ENCODE measurements at regions not wholly inside any gene's neighbourhood (a gene's known extent, or its start where the extent isn't known, plus 50 kb on each side); places are given as distances from the start of the nearest gene placed in this dataset.

GRCh38 chr2:123894167-123894566 lies 130.9 kb upstream of the CNTNAP5 start:
- H3K9ac ChIP-seq (ENCODE audit: low read length): no peak overlapping the region
- no peak overlapping the region for H2AFZ ChIP-seq (ENCODE audit: low read length)
- no peaks in the 10 kb centered on the region for H3F3A ChIP-seq (ENCODE audit: insufficient read depth, low read length)
- DNase-seq: no peak
- no peaks in the 10 kb centered on the region for H3K9me2 ChIP-seq (replicated peaks; ENCODE audit: insufficient read depth, low read length)
- H4K20me1 ChIP-seq (ENCODE audit: insufficient read depth, low read length): no peaks in the 10 kb centered on the region
- H3K9me3 ChIP-seq (replicated peaks; ENCODE audit: insufficient read depth, low read length): no peaks in the 10 kb centered on the region
- no peaks in the 10 kb centered on the region for H3K27me3 ChIP-seq (replicated peaks; ENCODE audit: insufficient read depth, low read length)
- H3K4me2 ChIP-seq (ENCODE audit: low read depth, low read length): no peak overlapping the region
- TF ChIP-seq EZH2phosphoT487 (IDR thresholded peaks at IDR 0.05; ENCODE audit: low read length) (no peak), CTCF (IDR thresholded peaks at IDR 0.05; ENCODE audit: low read length) (no peak), EZH2 (optimal IDR thresholded peaks at IDR 0.05; ENCODE audit: low read depth, low read length) (no peak)
- no peak overlapping the region for H3K27ac ChIP-seq (ENCODE audit: low read length)
- no peaks in the 10 kb centered on the region for H3K36me3 ChIP-seq (replicated peaks; ENCODE audit: insufficient read depth, low read length)
- no peaks in the 10 kb centered on the region for H3K79me2 ChIP-seq (ENCODE audit: low read length)
- no peaks in the 10 kb centered on the region for H3K4me1 ChIP-seq (ENCODE audit: low read length)
- no peak overlapping the region for H3K4me3 ChIP-seq (ENCODE audit: low read length)

- H4K20me1 ChIP-seq (ENCODE audit: insufficient read depth, low read length): no peaks in the 10 kb centered on the region
- no peaks in the 10 kb centered on the region for H3K4me1 ChIP-seq (ENCODE audit: low read length)
- H3K9me2 ChIP-seq (replicated peaks; ENCODE audit: insufficient read depth, low read length): no peaks in the 10 kb centered on the region
- DNase-seq: no peak
- no peak overlapping the region for H3K4me3 ChIP-seq (ENCODE audit: low read length)
- H3F3A ChIP-seq (ENCODE audit: insufficient read depth, low read length): no peaks in the 10 kb centered on the region
- no peaks in the 10 kb centered on the region for H3K27me3 ChIP-seq (replicated peaks; ENCODE audit: insufficient read depth, low read length)
- no peak overlapping the region for H3K27ac ChIP-seq (ENCODE audit: low read length)
- no peaks in the 10 kb centered on the region for H3K9me3 ChIP-seq (replicated peaks; ENCODE audit: insufficient read depth, low read length)
- TF ChIP-seq EZH2phosphoT487 (IDR thresholded peaks at IDR 0.05; ENCODE audit: low read length) (no peak), EZH2 (optimal IDR thresholded peaks at IDR 0.05; ENCODE audit: low read depth, low read length) (no peak), CTCF (IDR thresholded peaks at IDR 0.05; ENCODE audit: low read length) (no peak)
- no peak overlapping the region for H3K4me2 ChIP-seq (ENCODE audit: low read depth, low read length)
- no peak overlapping the region for H3K9ac ChIP-seq (ENCODE audit: low read length)
- no peaks in the 10 kb centered on the region for H3K79me2 ChIP-seq (ENCODE audit: low read length)
- no peak overlapping the region for H2AFZ ChIP-seq (ENCODE audit: low read length)
- H3K36me3 ChIP-seq (replicated peaks; ENCODE audit: insufficient read depth, low read length): no peaks in the 10 kb centered on the region
Measured at GRCh38 chr2:123895651-123896050, 129.4 kb upstream of the CNTNAP5 start.

GRCh38 chr2:123901256-123901655 lies 123.8 kb upstream of the CNTNAP5 start:
- Histone ChIP-seq H3K4me3 (ENCODE audit: low read length) (no peak overlapping the region), H2AFZ (ENCODE audit: low read length) (no peak overlapping the region), H3K4me1 (ENCODE audit: low read length) (no peaks in the 10 kb centered on the region), H4K20me1 (ENCODE audit: insufficient read depth, low read length) (no peaks in the 10 kb centered on the region), H3K79me2 (ENCODE audit: low read length) (no peaks in the 10 kb centered on the region), H3K9me2 (replicated peaks; ENCODE audit: insufficient read depth, low read length) (no peaks in the 10 kb centered on the region), H3K27ac (ENCODE audit: low read length) (no peak overlapping the region), H3F3A (ENCODE audit: insufficient read depth, low read length) (no peaks in the 10 kb centered on the region), H3K9ac (ENCODE audit: low read length) (no peak overlapping the region), H3K9me3 (replicated peaks; ENCODE audit: insufficient read depth, low read length) (no peaks in the 10 kb centered on the region), H3K27me3 (replicated peaks; ENCODE audit: insufficient read depth, low read length) (no peaks in the 10 kb centered on the region), H3K4me2 (ENCODE audit: low read depth, low read length) (no peak overlapping the region), H3K36me3 (replicated peaks; ENCODE audit: insufficient read depth, low read length) (no peaks in the 10 kb centered on the region)
- TF ChIP-seq EZH2 (optimal IDR thresholded peaks at IDR 0.05; ENCODE audit: low read depth, low read length) (no peak), EZH2phosphoT487 (IDR thresholded peaks at IDR 0.05; ENCODE audit: low read length) (no peak), CTCF (IDR thresholded peaks at IDR 0.05; ENCODE audit: low read length) (no peak)
- no peak for DNase-seq
